Fibroblast of lung (primary cell): ENCODE measurements at regions not wholly inside any gene's neighbourhood (a gene's known extent, or its start where the extent isn't known, plus 50 kb on each side); places are given as distances from the start of the nearest gene placed in this dataset.

Experiments used
- DNase-seq, 2 donors: peaks; one replicate each; pipeline versions ENCODE4 v3.0.0 to v3.0.0-alpha.2; 2010; ENCODE audit warnings: low read depth in 2 of 2
- H2AFZ ChIP-seq: 2 replicates; pipeline ENCODE4 v1.5.1; 2012; ENCODE audit warnings: low read length, control low read depth, inconsistent platforms
- H3K27ac ChIP-seq: 2 replicates; pipeline ENCODE4 v1.5.1; 2011; ENCODE audit warnings: low read length, control low read depth; ENCODE audit not compliant: insufficient read depth
- H3K27me3 ChIP-seq: 2 replicates; pipeline ENCODE4 v1.5.1; 2011; ENCODE audit warnings: mild to moderate bottlenecking, low read length; ENCODE audit not compliant: control insufficient read depth, insufficient read depth
- H3K36me3 ChIP-seq: 2 replicates; pipeline ENCODE4 v1.5.1; 2011; ENCODE audit warnings: low read length; ENCODE audit not compliant: control insufficient read depth, insufficient read depth
- H3K4me1 ChIP-seq: 2 replicates; pipeline ENCODE4 v1.5.1; 2011; ENCODE audit warnings: low read length; ENCODE audit not compliant: control insufficient read depth, insufficient read depth; ENCODE audit errors: extremely low read depth
- H3K4me2 ChIP-seq: 2 replicates; pipeline ENCODE4 v1.5.1; 2011; ENCODE audit warnings: low read length, control low read depth; ENCODE audit not compliant: insufficient read depth; ENCODE audit errors: extremely low read depth
- H3K4me3 ChIP-seq, 4 experiments: fragments of 200-600 bp in 1 of 4; sonication (generic) in 1 of 4; replicated peaks in 1 of 4; 2 replicates each; pipeline ENCODE4 v1.5.1; 2011 to 2016; ENCODE audit warnings: low read length in 4 of 4, low read depth in 3 of 4, mild to moderate bottlenecking in 3 of 4, control low read depth in 2 of 4, inconsistent platforms in 1 of 4, mixed read lengths in 1 of 4; ENCODE audit not compliant: insufficient read depth in 1 of 4; ENCODE audit errors: control extremely low read depth in 1 of 4
- H3K79me2 ChIP-seq: 2 replicates; pipeline ENCODE4 v1.5.1; 2012; ENCODE audit warnings: mild to moderate bottlenecking, low read length, inconsistent platforms; ENCODE audit not compliant: control insufficient read depth, insufficient read depth
- H3K9ac ChIP-seq: 2 replicates; pipeline ENCODE4 v1.5.1; 2011; ENCODE audit warnings: mild to moderate bottlenecking, low read length, control low read depth; ENCODE audit not compliant: insufficient read depth
- H3K9me3 ChIP-seq: 2 replicates; pipeline ENCODE4 v1.5.1; 2012; ENCODE audit warnings: low read depth, low read length; ENCODE audit not compliant: control insufficient read depth, insufficient read depth
- H4K20me1 ChIP-seq: 2 replicates; pipeline ENCODE4 v1.5.1; 2011; ENCODE audit warnings: low read length; ENCODE audit not compliant: control insufficient read depth, insufficient read depth; ENCODE audit errors: extremely low read depth
- EZH2 ChIP-seq: IDR thresholded peaks from 2 replicates; pipeline ENCODE4 v1.5.1; 2012; ENCODE audit warnings: low read length, control low read depth, mild to moderate bottlenecking; ENCODE audit errors: missing control alignments
- TF ChIP-seq, protein P1 (sequence below), 2 donors: IDR thresholded peaks in 1 of 2; conservative IDR thresholded peaks in 1 of 2; 1 replicate in 1 of 2; 2 replicates in 1 of 2; pipeline ENCODE4 v1.5.1; 2011 to 2012; ENCODE audit warnings: low read length in 2 of 2, control low read depth in 1 of 2, inconsistent platforms in 1 of 2, low read depth in 1 of 2, mild to moderate bottlenecking in 1 of 2

DNA sequence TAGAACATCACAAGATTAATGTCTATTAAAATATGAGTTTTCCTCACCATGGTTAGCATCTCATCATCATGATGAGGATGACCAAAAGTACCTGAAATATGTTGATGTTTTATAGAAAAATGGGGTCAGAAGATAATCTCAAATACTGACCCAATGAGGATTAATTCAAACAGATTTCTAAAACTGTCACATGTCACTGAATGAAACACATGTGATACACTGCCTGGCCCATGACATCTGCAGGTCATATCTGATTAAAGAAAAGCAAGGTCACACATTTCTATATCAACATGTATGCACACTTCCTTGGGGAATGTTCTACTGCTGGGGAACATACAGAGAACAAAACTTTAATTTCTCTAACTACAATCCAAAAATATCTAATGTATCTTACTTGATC is 470.6 kb upstream of the ADGRL2 start:
- H3K4me3 ChIP-seq = no peak overlapping the region
- H3K79me2 ChIP-seq = no peaks in the 10 kb centered on the region
- no peaks in the 10 kb centered on the region for H3K4me1 ChIP-seq
- H3K4me2 ChIP-seq = no peak overlapping the region
- H3K9ac ChIP-seq = no peak overlapping the region
- TF ChIP-seq EZH2 = no peak
- TF ChIP-seq, protein P1, sequence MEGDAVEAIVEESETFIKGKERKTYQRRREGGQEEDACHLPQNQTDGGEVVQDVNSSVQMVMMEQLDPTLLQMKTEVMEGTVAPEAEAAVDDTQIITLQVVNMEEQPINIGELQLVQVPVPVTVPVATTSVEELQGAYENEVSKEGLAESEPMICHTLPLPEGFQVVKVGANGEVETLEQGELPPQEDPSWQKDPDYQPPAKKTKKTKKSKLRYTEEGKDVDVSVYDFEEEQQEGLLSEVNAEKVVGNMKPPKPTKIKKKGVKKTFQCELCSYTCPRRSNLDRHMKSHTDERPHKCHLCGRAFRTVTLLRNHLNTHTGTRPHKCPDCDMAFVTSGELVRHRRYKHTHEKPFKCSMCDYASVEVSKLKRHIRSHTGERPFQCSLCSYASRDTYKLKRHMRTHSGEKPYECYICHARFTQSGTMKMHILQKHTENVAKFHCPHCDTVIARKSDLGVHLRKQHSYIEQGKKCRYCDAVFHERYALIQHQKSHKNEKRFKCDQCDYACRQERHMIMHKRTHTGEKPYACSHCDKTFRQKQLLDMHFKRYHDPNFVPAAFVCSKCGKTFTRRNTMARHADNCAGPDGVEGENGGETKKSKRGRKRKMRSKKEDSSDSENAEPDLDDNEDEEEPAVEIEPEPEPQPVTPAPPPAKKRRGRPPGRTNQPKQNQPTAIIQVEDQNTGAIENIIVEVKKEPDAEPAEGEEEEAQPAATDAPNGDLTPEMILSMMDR (conservative IDR thresholded peaks at IDR 0.05 in 1 of 2, IDR thresholded peaks at IDR 0.05 in 1 of 2; ENCODE audit: low read depth in 1 of 2, low read length in 2 of 2) = no peak
- no peak overlapping the region for H2AFZ ChIP-seq
- no peaks in the 10 kb centered on the region for H3K36me3 ChIP-seq
- no peaks in the 10 kb centered on the region for H3K9me3 ChIP-seq
- no peak for DNase-seq
- no peaks in the 10 kb centered on the region for H4K20me1 ChIP-seq
- H3K27ac ChIP-seq = no peak overlapping the region
- H3K27me3 ChIP-seq = no peaks in the 10 kb centered on the region

DNA sequence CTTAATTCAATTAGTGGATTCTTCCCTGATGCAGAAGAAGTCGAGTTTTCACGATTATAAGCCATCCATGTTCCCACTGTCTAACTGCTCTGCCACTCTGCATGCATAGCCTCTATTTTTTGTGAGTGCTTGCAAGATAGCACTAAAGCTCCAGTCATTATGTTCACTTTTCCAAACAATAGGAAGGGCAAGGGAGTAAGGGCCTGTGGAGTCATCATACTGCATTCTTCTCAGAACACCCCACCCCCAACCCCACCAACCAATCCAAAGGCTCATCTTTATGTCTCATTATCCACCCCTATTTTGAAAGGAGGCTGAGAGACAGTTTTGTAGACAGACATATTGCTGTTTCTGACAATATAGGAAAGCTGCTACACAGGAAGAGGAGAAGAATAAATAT is 471.7 kb upstream of the ADGRL2 start:
- Histone ChIP-seq H3K79me2 (no peaks in the 10 kb centered on the region), H3K9ac (no peak overlapping the region), H3K36me3 (no peaks in the 10 kb centered on the region), H3K27me3 (no peaks in the 10 kb centered on the region), H3K4me1 (no peaks in the 10 kb centered on the region), H3K4me3 (no peak overlapping the region), H3K9me3 (no peaks in the 10 kb centered on the region), H3K27ac (no peak overlapping the region), H2AFZ (no peak overlapping the region), H4K20me1 (no peaks in the 10 kb centered on the region), H3K4me2 (no peak overlapping the region)
- no peak for DNase-seq
- TF ChIP-seq EZH2 = no peak
- TF ChIP-seq, protein P1 (conservative IDR thresholded peaks at IDR 0.05 in 1 of 2, IDR thresholded peaks at IDR 0.05 in 1 of 2; ENCODE audit: low read depth in 1 of 2, low read length in 2 of 2) = no peak

DNA sequence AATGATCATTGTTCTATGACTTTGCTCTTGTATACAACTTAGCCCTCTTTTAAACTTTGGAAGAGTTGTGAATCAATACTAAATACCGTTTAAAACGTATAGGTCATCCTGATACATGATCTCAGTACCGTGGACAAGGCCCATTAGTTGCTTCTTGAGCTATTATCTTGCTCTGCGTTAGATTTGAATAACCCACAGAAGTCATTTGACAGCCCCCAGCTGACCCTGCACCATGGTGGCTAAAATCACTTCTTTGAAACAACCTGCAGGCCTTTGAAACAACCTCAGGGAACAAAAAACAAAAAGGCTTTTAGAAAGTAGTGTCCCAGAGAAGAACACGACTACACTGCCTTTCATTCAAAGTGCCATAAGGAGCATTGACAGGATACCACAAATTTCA is 473.0 kb upstream of the ADGRL2 start:
- Histone ChIP-seq H3K27ac (no peak overlapping the region), H3K4me1 (no peaks in the 10 kb centered on the region), H2AFZ (no peak overlapping the region), H4K20me1 (no peaks in the 10 kb centered on the region), H3K36me3 (no peaks in the 10 kb centered on the region), H3K9me3 (no peaks in the 10 kb centered on the region), H3K4me3 (no peak overlapping the region), H3K4me2 (no peak overlapping the region), H3K27me3 (no peaks in the 10 kb centered on the region), H3K9ac (no peak overlapping the region), H3K79me2 (no peaks in the 10 kb centered on the region)
- TF ChIP-seq, protein P1 (conservative IDR thresholded peaks at IDR 0.05 in 1 of 2, IDR thresholded peaks at IDR 0.05 in 1 of 2; ENCODE audit: low read depth in 1 of 2, low read length in 2 of 2) = no peak
- TF ChIP-seq EZH2 = no peak
- DNase-seq = no peak
